Type B pancreatic cell (in vitro differentiated cells): ENCODE measurements at regions not wholly inside any gene's neighbourhood (a gene's known extent, or its start where the extent isn't known, plus 50 kb on each side); places are given as distances from the start of the nearest gene placed in this dataset.

Experiments used
- DNase-seq: peaks from one replicate; pipeline ENCODE4 v3.0.0; 2021; ENCODE audit warnings: mixed read lengths; ENCODE audit not compliant: unreplicated experiment; ENCODE audit errors: extremely low spot score
- H3K27ac Mint-ChIP-seq: 2 replicates; pipeline ENCODE4 v1.8.0; 2021; ENCODE audit warnings: mild to moderate bottlenecking, mixed read lengths
- H3K27me3 Mint-ChIP-seq: 2 replicates; pipeline ENCODE4 v1.8.0; 2021; ENCODE audit warnings: mixed read lengths
- H3K36me3 Mint-ChIP-seq: 2 replicates; pipeline ENCODE4 v1.8.0; 2021; ENCODE audit warnings: mixed read lengths
- H3K4me1 Mint-ChIP-seq: one replicate; pipeline ENCODE4 v1.8.0; 2021; ENCODE audit warnings: mixed read lengths; ENCODE audit not compliant: unreplicated experiment
- H3K4me3 Mint-ChIP-seq: 2 replicates; pipeline ENCODE4 v1.8.0; 2021; ENCODE audit warnings: mild to moderate bottlenecking, mixed read lengths
- H3K9me3 Mint-ChIP-seq: 2 replicates; pipeline ENCODE4 v1.8.0; 2021; ENCODE audit warnings: mixed read lengths
- CTCF ChIP-seq: fragments of 200-600 bp; sonication (generic); conservative IDR thresholded peaks from 2 replicates; pipeline ENCODE4 v1.5.0; 2021; ENCODE audit warnings: antibody characterized with exemption, mild to moderate bottlenecking

GRCh38 chr18:76771192-76771799, 51.1 kb upstream of the ZNF236 start:
- H3K9me3 Mint-ChIP-seq = peaks cover 19% of the 10 kb centered on the region
- H3K4me3 Mint-ChIP-seq = no peak overlapping the region
- H3K27ac Mint-ChIP-seq = no peak overlapping the region
- no peak for TF ChIP-seq CTCF
- DNase-seq = no peak
- peaks cover 8% of the 10 kb centered on the region for H3K4me1 Mint-ChIP-seq
- H3K36me3 Mint-ChIP-seq = no peaks in the 10 kb centered on the region
- no peaks in the 10 kb centered on the region for H3K27me3 Mint-ChIP-seq

DNA sequence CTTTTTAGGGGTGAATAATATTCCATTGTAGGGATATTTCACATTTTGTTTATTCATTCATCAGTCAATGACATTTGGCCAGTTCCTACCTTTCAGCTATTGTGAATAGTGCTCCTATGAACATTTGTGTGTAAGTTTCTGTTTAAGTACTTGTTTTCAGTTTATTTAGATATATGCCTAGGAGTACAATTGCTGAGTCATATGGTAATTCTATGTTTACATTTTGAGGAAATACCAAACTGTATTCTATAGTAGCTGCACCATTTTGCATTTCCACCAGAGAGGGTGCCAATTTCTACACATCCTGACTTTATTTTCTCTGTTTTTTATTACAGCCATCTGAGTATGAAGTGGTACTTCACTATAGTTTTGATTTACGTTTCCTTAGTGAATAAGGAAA, 54.4 kb upstream of the ZNF236 start:
- no peaks in the 10 kb centered on the region for H3K36me3 Mint-ChIP-seq
- no peak for TF ChIP-seq CTCF
- H3K4me3 Mint-ChIP-seq = no peak overlapping the region
- H3K9me3 Mint-ChIP-seq = peaks cover 19% of the 10 kb centered on the region
- H3K27me3 Mint-ChIP-seq = no peaks in the 10 kb centered on the region
- H3K4me1 Mint-ChIP-seq = peaks cover 8% of the 10 kb centered on the region
- no peak for DNase-seq
- no peak overlapping the region for H3K27ac Mint-ChIP-seq

DNA sequence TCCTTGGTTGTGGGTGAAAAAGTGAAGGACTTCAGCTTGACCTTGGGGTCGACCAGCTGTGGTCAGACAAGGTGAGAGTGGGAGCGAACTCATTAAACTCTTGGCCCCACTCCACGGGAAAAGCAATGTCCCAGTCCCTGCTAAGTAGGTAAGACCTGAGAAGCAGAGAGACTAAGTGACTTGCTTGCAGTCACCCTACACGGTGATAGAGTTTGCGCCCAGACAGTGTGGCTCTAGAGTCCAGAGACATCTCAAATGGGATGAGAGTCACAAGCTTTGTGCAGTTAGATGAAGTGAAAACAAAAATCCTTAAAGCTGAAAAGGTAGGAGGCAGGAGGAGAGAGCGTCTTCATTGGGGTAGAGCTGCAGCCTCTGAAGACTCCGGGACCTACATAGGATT, 55.9 kb upstream of the ZNF236 start:
- no peak for DNase-seq
- Mint-ChIP-seq H3K4me3 (no peak overlapping the region), H3K4me1 (peaks cover 6% of the 10 kb centered on the region), H3K27ac (no peak overlapping the region), H3K27me3 (peaks cover 8% of the 10 kb centered on the region), H3K36me3 (no peaks in the 10 kb centered on the region), H3K9me3 (peaks cover 19% of the 10 kb centered on the region)
- no peak for TF ChIP-seq CTCF

- Mint-ChIP-seq H3K4me3 (no peak overlapping the region), H3K27me3 (peaks cover 8% of the 10 kb centered on the region), H3K36me3 (no peaks in the 10 kb centered on the region), H3K4me1 (no peaks in the 10 kb centered on the region), H3K27ac (no peak overlapping the region), H3K9me3 (peaks cover 19% of the 10 kb centered on the region)
- no peak for TF ChIP-seq CTCF
- no peak for DNase-seq
Measured at GRCh38 chr18:76765649-76766048, 56.7 kb upstream of the ZNF236 start.

DNA sequence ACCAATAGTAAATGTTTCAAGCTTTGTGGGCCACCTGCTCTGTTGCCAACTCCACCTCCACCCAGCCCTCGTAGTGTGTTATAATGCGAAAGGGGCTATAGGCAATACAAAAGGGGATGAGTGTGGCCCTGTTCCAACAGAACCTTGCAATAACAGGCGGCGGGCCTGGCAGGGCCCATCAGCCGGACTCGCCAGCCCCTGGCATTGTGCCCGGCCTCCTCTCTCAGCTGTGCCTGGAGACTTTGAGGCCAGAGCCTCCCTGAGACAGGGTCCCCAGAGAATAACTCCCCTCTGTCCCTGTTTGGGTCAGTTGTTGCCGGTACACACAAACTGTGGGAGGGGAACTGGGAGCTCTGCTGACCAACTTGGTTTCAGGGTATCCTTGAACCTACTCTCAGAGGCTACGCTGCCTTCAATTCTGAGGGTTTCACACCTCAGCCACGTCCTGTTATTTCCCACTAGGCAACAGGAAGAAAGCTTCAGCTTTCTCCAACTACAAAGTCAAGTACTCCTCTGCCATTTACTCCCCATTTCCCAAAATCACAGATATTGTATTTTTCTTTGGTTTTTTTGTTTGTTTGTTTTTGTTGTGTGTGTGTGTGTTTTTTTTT, 58.0 kb upstream of the ZNF236 start:
- H3K4me3 Mint-ChIP-seq = no peak overlapping the region
- H3K36me3 Mint-ChIP-seq = no peaks in the 10 kb centered on the region
- H3K27me3 Mint-ChIP-seq = peaks cover 8% of the 10 kb centered on the region
- DNase-seq = no peak
- no peak for TF ChIP-seq CTCF
- H3K4me1 Mint-ChIP-seq = no peaks in the 10 kb centered on the region
- no peak overlapping the region for H3K27ac Mint-ChIP-seq
- peaks cover 19% of the 10 kb centered on the region for H3K9me3 Mint-ChIP-seq
